Caco-2 (cell line): ENCODE measurements at regions not wholly inside any gene's neighbourhood (a gene's known extent, or its start where the extent isn't known, plus 50 kb on each side); places are given as distances from the start of the nearest gene placed in this dataset.

ENCODE experiments used
- BruUV-seq: library from RNA; stranded (reverse); fragments of 400-500 nt; replicated peaks from 2 replicates; lab custom pipeline; 2021; lab: Mats Ljungman, UMichigan
- CTCF ChIA-PET: fragments of 300-600 bp; sonication (Branson Sonifier 250); formaldehyde crosslinking; loops from one replicate; lab custom pipeline; 2022; ENCODE audit warnings: antibody characterized with exemption; lab: Charles Lee
- POLR2A ChIA-PET: fragments of 300-600 bp; sonication (Branson Sonifier 250); formaldehyde crosslinking; loops from one replicate; lab custom pipeline; 2022; ENCODE audit warnings: antibody characterized with exemption; lab: Charles Lee
- DNase-seq, 2 experiments: peaks; one replicate each; pipeline versions ENCODE4 v3.0.0 to v3.0.0-alpha.2; 2020 to 2022
- H3K27me3 ChIP-seq: replicated peaks from 2 replicates; pipeline ENCODE4 v1.6.0; 2011; ENCODE audit warnings: low read length; ENCODE audit not compliant: control insufficient read depth, insufficient read depth
- H3K36me3 ChIP-seq: 2 replicates; pipeline ENCODE4 v1.5.1; 2011; ENCODE audit warnings: low read length; ENCODE audit not compliant: control insufficient read depth, insufficient read depth
- H3K4me1 ChIP-seq: fragments of 250-450 bp; sonication (Bioruptor Pico); 2 replicates; pipeline ENCODE4 v1.5.1; 2020; ENCODE audit warnings: mild to moderate bottlenecking
- H3K4me3 ChIP-seq: 2 replicates; pipeline ENCODE4 v1.5.1; 2011; ENCODE audit warnings: low read depth, mild to moderate bottlenecking, control low read depth, low read length
- H3K9me3 ChIP-seq: fragments of 250-450 bp; sonication (Bioruptor Pico); 2 replicates; pipeline ENCODE4 v1.5.1; 2020; ENCODE audit warnings: mild to moderate bottlenecking, moderate library complexity
- H3K27ac Mint-ChIP-seq: one replicate; pipeline ENCODE4 v1.8.0; 2022; ENCODE audit warnings: mixed read lengths; ENCODE audit not compliant: unreplicated experiment
- H3K27me3 Mint-ChIP-seq: one replicate; pipeline ENCODE4 v1.8.0; 2022; ENCODE audit warnings: mixed read lengths; ENCODE audit not compliant: insufficient read depth, unreplicated experiment
- H3K36me3 Mint-ChIP-seq: one replicate; pipeline ENCODE4 v1.8.0; 2022; ENCODE audit warnings: mild to moderate bottlenecking, mixed read lengths; ENCODE audit not compliant: insufficient read depth, unreplicated experiment
- H3K4me1 Mint-ChIP-seq: one replicate; pipeline ENCODE4 v1.8.0; 2022; ENCODE audit warnings: low read depth, mixed read lengths; ENCODE audit not compliant: unreplicated experiment
- H3K4me3 Mint-ChIP-seq: one replicate; pipeline ENCODE4 v1.8.0; 2022; ENCODE audit warnings: mild to moderate bottlenecking, moderate library complexity, mixed read lengths; ENCODE audit not compliant: unreplicated experiment
- H3K9me3 Mint-ChIP-seq: one replicate; pipeline ENCODE4 v1.8.0; 2022; ENCODE audit warnings: mixed read lengths; ENCODE audit not compliant: unreplicated experiment
- CTCF ChIP-seq, 2 experiments: fragments of 200-600 bp in 1 of 2; IDR thresholded peaks; 1 replicate in 1 of 2; 2 replicates in 1 of 2; pipeline versions ENCODE4 v1.5.1 to v1.8.0; 2011 to 2022; ENCODE audit warnings: antibody characterized with exemption in 1 of 2, control low read depth in 1 of 2, inconsistent platforms in 1 of 2, low read depth in 1 of 2, low read length in 1 of 2, mild to moderate bottlenecking in 1 of 2, moderate library complexity in 1 of 2; ENCODE audit not compliant: insufficient read depth in 1 of 2, severe bottlenecking in 1 of 2, unreplicated experiment in 1 of 2
- intact Hi-C: fragments of 100-400 bp; cut with micrococcal nuclease; formaldehyde crosslinking; loops from one replicate; pipeline ENCODE4 v1.10.0; 2022; ENCODE audit not compliant: unreplicated experiment

- TF ChIP-seq CTCF (IDR thresholded peaks at IDR 0.05; ENCODE audit: insufficient read depth in 1 of 2, low read depth in 1 of 2, low read length in 1 of 2, severe bottlenecking in 1 of 2, unreplicated experiment in 1 of 2): no peak
- H3K27me3 ChIP-seq: peaks cover 3% of the 10 kb centered on the region
- H3K9me3 ChIP-seq: no peaks in the 10 kb centered on the region
- Mint-ChIP-seq H3K9me3 (no peaks in the 10 kb centered on the region), H3K4me1 (no peaks in the 10 kb centered on the region), H3K27ac (no peak overlapping the region), H3K36me3 (no peaks in the 10 kb centered on the region), H3K27me3 (peaks cover 30% of the 10 kb centered on the region), H3K4me3 (no peak overlapping the region)
- H3K4me1 ChIP-seq: no peaks in the 10 kb centered on the region
- intact Hi-C loops: no loop called here
- ChIA-PET CTCF (no interaction called here), POLR2A (no interaction called here)
- no peak for DNase-seq
- H3K4me3 ChIP-seq: no peak overlapping the region
- no peaks in the 10 kb centered on the region for H3K36me3 ChIP-seq
- no TSS peak for BruUV-seq
These were observed 279.8 kb downstream of the CDH26 start for GRCh38 chr20:60237981-60238380.

GRCh38 chr20:60238992-60239660 is 280.9 kb downstream of the CDH26 start:
- Histone ChIP-seq H3K4me3 (no peak overlapping the region), H3K27me3 (peaks cover 3% of the 10 kb centered on the region), H3K9me3 (no peaks in the 10 kb centered on the region), H3K4me1 (no peaks in the 10 kb centered on the region), H3K36me3 (no peaks in the 10 kb centered on the region)
- no peaks in the 10 kb centered on the region for H3K9me3 Mint-ChIP-seq
- ChIA-PET POLR2A (no interaction called here), CTCF (no interaction called here)
- no peaks in the 10 kb centered on the region for H3K4me1 Mint-ChIP-seq
- intact Hi-C loops: no loop called here
- H3K27me3 Mint-ChIP-seq: peaks cover 26% of the 10 kb centered on the region
- H3K4me3 Mint-ChIP-seq: no peak overlapping the region
- no TSS peak for BruUV-seq
- no peak for DNase-seq
- no peak for TF ChIP-seq CTCF (IDR thresholded peaks at IDR 0.05; ENCODE audit: insufficient read depth in 1 of 2, low read depth in 1 of 2, low read length in 1 of 2, severe bottlenecking in 1 of 2, unreplicated experiment in 1 of 2)
- no peak overlapping the region for H3K27ac Mint-ChIP-seq
- H3K36me3 Mint-ChIP-seq: no peaks in the 10 kb centered on the region

- no peaks in the 10 kb centered on the region for H3K9me3 Mint-ChIP-seq
- H3K9me3 ChIP-seq: no peaks in the 10 kb centered on the region
- H3K36me3 ChIP-seq: no peaks in the 10 kb centered on the region
- H3K27me3 Mint-ChIP-seq: peaks cover 29% of the 10 kb centered on the region
- peaks cover 3% of the 10 kb centered on the region for H3K27me3 ChIP-seq
- no peak for TF ChIP-seq CTCF (IDR thresholded peaks at IDR 0.05; ENCODE audit: insufficient read depth in 1 of 2, low read depth in 1 of 2, low read length in 1 of 2, severe bottlenecking in 1 of 2, unreplicated experiment in 1 of 2)
- H3K4me3 Mint-ChIP-seq: no peak overlapping the region
- no peak overlapping the region for H3K4me3 ChIP-seq
- H3K4me1 ChIP-seq: no peaks in the 10 kb centered on the region
- POLR2A ChIA-PET: no interaction called here
- intact Hi-C loops: no loop called here
- CTCF ChIA-PET: no interaction called here
- H3K36me3 Mint-ChIP-seq: no peaks in the 10 kb centered on the region
- no TSS peak for BruUV-seq
- no peak overlapping the region for H3K27ac Mint-ChIP-seq
- DNase-seq: no peak
- no peaks in the 10 kb centered on the region for H3K4me1 Mint-ChIP-seq
These were observed 281.7 kb downstream of the CDH26 start for GRCh38 chr20:60239956-60240355.
